NCI-H1694 (cell line): ENCODE measurements at regions not wholly inside any gene's neighbourhood (a gene's known extent, or its start where the extent isn't known, plus 50 kb on each side); places are given as distances from the start of the nearest gene placed in this dataset.

Experiments used
- DNase-seq: peaks from one replicate; lab custom pipeline; 2025; lab: John Stamatoyannopoulos, UW

DNA sequence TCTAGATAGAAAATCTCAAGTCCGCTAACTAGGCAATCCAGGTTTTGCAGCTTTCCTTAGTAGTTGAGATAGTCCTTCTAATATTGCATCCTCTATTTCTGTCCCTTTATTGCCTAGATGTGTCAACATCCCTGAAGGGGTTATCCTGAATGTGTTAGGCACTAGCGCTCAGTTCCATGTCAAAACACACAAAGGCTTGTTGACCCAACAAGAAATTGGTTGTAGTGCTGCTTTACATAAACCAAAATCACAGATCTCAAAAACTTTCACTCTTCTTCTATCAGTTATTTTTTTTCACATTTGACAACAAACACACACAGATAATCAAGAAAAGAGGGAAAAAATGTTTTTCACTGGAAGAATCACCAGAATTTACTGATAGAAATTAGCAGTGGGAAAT is 51.4 kb upstream of the SOX2 start:
- no peak for DNase-seq

DNA sequence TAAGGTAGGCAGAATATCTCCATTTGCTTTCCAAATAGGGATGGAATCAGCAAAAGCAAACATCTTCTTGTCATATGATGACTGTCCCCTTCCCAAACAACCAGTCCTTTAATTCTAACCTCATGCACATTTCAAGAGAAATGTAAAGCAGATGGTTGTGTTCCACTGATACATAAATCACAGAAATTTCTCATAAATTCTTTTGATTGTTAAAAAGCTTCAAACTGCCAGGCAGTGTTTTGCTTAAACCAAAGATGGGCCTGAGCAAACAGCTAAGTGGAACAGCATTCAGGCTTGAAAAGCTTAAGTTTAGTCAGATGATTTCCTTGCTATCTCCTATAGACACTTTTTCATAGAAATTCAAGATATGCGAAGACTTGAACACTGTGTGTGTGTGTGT is 74.3 kb upstream of the SOX2 start:
- no peak for DNase-seq

DNA sequence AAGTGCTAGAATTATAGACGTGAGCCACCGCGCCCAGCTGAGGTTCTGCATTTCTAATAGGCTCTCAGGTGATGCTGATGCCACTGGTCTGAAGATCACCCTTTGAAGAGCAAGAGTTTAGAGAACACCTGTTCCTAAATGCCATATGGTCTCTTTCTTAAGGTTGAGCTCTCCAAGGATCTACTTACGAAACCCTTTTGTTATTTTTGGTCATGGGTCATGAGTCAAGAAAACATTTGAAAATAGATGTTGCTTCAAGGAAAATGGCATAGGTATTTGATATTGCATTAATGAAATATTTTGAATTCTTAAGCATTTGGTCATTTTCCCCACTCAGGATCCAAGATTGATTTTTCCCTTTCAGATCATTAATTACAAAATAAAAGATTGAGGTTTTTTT is 74.7 kb upstream of the SOX2 start:
- DNase-seq = no peak

DNA sequence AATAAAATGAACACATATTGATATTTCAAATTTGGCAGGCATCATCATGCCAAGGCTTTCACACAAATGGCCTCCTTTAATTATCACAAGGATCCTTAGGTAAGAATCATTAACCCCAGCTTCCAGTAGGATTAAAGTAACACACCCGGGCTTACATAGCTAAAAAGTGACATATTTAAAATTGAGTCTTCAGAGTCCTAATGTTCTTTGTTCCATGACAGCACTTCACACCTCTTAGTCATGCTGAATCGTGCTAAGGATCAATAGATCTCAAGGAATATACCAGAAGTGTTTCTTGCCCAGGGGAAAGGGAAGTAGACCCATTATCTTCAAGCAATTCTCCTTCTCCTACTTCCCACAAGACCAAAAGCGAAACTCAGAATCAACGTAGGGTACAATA is 76.6 kb upstream of the SOX2 start:
- no peak for DNase-seq

DNA sequence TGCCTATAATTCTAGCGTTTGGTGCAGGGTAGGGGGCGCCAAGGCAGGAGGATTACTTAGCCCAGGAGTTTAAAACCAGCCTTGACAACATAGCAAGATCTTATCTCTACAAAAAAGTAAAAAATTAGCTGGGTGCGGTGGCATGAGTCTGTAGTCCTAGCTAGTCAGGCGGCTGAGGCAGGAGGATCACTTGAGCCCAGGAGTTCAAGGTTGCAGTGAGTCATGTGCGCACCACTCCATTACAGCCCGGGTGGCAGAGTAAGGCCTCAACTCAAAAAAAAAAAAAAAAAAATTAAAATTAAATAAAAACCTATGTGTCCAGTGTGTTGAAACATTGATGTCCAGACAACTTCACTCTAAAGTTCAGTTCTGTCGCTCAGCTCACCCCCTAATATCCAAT is 78.2 kb upstream of the SOX2 start:
- no peak for DNase-seq

DNA sequence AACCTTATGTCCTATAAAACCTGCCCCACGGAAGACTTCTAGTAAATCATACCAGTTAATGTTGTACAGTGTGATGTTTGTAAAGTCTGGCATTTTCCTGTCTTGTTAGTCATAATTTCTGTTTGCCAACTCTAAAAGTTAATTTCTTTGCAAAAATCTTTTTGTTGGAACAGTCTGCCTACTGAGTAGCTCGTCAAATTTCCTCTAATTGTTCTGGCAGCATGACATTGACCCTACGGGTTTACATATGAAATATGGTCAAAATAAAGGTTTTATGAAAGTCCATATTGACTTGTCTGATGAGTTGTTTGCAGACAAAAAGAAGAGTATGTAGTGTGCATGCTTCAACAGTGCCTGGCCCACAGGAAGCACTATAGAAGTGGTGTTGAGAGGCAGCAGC is 79.8 kb upstream of the SOX2 start:
- DNase-seq = no peak

DNA sequence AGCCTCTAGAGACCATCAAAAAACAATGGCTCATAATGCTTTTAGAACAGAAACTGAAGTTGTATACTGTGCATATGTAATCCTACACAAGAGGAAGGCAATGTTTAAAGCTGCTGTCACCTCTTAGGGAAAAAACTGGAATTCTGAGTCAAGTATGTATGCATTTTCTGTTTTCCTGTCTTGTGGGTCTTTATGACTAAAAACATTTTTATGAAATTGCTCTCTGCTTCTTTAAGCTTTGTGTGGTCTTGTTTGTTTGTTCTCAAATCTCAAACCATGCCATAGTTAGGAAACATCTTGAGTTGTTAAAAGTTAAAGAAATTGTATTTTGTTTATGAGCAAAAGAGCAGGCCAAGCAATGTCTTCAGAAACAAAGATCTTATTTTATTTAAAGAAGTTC is 80.9 kb upstream of the SOX2 start:
- no peak for DNase-seq

DNA sequence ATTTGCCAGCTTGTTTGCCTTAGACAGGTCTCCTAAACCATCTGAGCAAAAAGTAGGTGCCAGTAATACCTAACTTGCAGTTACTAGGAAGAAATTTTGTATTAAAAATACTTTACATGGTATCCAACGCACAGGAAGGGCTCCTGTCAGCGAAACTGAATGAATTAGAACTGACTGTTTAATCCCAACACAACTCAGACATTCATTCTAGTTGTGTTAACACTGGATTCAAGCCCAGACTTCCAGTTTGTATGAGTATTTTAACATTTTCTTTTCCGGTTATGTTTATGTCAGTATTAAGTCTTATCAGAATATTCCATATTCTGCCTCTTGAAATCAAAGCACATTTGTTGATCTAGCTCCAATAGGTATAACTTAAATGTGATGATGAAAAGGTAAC is 82.0 kb upstream of the SOX2 start:
- DNase-seq = no peak

DNA sequence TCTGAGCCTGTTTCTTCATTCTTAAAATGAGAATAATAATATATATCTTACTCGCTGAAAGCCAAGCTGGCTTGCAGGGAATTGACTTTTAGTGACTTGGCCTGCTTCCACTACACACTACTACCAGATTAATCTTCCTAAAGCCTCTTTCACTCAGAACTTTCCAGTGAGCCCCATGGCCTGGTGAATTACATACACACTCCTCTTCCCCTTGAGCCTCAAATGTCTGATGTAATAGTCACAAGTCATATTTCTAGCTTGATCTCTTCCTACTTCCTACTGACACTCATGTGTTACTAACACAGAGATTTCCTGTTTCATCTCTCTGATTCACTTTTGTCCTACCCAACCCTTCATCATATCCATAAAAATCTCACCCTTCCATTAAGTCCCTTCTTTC is 82.7 kb upstream of the SOX2 start:
- no peak for DNase-seq

DNA sequence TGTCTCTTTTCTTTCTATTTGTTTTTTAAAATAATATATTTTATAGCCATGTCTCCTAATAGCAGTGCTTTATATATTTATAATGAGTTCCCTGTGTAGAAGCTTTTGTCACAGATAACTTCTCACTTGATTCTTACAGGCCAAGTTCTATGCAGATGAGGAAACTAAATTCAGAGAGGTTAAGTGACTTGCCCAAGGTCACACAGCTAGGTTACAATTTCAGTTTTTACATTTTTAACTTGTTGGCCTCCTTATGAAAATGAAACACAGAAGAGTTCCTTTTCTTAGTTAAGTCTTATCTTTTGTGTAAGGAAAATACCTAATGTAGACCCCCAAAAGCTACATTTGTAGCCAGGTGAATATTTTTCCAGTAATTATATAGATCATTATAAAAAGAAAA is 83.3 kb upstream of the SOX2 start:
- DNase-seq = no peak

DNA sequence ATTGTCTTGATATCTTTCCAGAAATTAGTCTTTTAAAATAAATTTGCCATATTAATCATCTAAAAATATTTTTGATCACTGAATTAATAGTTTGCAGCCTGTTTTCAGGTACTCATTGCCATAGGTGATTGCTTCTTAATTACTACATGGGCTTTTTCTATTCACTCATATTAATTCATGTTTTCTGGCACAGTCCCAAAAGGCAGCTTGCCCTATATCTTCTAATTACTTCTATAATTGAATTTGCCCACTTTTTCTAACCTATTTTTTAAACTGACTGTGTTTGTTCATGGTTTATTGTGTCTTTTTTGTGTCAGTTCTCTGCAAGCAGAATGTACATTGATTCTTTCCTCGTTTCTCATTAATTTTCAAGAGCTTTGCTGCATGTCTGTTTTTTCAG is 85.7 kb upstream of the SOX2 start:
- no peak for DNase-seq

DNA sequence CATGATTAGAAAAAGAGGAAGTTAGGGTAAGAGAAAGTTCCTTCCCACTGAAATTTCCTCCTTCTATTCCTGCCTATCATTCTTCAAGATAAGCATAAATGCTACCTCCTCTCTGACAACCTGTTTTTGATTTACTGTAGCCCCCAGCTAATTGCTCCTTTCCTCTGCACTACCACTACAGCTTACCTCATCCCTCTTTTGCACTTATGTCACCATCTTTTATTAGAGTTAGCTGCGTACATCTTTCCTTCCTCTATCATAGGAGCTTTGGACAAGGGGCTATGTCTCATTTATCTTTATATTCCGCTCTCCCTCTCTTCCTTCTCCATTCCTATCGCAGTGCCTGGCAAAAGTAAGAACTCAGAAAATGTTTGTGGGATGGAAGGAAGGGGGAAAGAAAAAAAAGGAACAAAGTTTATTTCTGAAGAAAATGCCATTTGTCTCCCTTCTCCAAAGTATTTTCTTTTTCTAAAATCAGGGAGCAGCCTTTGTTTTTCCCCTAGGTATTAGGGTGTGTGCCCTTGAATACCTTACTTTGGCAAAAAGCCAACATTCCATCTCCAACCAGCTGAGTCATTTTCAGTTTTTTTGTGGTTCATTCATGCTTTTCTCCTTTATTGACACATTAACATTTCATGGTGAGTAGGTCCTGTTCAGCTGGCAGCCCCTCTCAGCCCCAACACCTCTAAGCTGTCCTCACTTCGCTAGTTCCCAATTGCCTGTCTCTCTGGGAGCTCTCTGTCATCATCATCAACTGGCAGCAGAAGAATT is 87.6 kb upstream of the SOX2 start:
- DNase-seq = no peak

DNA sequence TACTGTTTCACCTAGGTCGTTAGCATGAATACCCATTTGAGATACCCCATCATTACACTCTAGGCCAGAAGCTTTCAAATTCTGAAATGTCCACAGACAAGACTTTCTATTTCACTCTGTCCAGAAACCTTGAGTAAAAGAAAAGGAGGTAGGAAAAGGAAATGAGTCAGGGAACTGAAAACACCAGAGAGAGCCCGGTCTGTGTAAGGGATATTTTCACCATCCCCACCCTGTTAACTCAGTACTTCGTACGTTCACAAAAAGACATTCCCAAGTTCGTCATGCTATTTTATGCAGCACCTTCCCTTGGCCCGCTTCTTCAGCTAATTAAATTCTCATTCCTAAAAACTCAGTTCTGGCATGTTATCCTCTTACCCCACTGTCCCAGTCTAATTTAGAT is 89.4 kb upstream of the SOX2 start:
- DNase-seq = no peak

DNA sequence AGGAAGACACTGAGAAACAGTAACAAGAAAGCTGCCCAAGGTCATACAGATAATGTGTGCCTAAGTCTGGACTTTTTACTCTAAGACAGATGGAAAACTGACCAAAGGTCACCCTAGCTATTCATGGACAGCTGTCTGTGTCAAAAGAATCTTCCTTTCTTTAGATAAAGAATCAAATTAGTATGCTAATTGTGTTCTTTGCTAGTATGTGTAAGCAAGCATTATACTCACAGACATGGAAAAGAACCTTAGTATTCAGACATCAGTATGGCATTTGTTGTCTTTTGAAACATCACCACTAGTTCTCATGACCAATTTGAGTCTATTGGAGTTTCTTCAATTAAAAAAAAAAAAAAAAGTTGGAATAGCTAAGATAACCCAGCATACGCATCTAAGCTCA is 91.8 kb upstream of the SOX2 start:
- DNase-seq = no peak

DNA sequence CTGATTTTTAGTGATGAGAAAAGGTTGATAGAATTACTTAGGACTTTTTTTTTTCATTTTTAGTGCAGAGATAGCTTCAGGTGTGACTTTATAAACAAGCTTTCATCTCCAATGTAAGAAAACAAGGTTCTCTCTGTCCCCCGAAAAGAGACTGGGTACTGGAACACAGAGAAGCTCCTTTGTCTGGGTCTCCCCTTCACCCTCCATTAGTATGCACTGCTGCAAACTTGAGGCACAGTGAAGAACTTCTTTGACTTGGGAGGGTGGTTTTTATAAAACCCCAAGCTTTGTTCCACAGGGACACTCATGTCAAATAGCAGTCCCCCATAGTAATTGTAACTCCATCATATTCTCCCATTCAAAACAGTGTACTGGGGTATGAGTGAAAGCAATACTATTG is 93.5 kb upstream of the SOX2 start:
- no peak for DNase-seq

DNA sequence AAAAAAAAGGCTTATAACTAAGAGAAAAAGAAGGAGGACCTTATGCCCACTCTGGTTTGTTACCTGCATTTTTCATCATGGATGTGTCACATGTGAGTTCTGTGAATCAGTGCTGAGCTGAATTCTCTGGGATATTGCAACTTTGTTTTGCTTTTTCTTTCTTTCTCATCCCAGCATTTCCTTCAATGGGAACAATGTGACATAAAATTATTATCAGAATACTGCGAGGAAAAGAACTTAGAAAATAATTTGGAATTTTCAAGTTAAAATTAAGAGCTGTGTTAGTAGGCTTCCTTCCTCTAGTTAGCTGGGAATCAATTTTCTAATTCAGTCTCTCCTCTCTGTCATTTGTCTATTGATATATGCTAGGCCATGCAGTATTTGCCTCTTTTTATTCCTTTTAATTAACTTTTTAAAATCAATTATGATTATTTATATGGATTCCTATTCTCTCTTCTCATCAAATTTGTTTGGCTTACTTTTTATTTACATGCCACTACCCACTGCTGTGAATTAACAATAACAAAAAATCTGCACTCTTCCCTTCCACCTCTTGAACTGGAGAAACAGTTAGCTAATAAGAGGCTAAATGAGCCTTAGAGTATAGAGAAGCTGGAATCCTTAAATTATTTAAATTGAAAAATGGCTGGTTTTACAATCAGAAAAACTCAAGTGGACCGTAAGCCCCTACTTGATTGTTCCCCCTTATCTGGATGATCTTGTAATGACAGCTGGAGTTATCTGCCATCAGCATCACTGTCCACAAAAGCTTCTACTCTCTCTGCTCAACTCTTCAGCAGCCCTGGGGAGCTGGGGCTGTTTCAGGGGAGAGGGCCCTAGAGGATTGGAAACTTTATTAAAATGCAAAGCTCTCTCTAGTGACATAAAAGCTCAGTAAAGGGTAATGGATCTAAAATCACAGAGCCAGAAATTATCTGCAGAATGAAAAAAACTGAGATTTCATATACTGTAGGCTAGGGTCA is 95.3 kb upstream of the SOX2 start:
- DNase-seq = no peak

DNA sequence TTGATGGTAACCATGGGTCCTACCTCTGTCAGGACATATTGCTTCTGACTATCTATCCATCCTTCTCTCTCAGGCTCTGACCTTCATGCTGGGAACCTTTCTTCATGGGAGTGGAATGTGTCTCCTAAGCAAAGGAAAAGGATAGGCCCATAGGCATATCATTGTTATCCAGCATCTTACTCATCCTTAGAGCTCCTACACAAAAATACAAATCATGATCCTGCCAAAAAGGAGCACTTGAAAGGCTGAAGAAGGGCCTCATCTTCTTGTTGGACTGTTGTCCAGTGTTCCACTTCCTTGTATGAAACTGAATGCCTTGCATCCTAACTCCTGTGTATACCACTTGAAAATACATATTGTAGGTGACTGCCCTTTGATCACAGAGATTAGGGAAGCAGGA is 96.1 kb upstream of the SOX2 start:
- DNase-seq = no peak

DNA sequence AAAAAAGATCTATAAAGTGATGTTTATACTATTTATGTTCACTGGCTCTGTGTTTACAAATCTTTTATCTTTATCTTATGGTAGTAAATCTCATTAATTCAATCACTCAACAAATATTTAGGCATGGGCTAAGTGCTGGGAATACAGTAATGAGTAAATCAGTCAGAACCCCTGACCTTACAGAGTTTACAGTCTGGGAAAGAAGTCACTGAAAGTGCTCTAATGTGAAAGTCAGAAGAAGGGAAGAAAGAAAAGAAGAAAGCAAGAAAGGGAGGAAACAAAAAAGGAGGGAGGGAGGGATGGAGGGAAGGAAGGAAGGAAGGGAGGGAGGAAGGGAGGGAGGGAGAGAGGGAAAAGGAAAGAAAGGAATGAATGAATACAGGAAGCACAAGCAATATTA is 96.8 kb upstream of the SOX2 start:
- no peak for DNase-seq

DNA sequence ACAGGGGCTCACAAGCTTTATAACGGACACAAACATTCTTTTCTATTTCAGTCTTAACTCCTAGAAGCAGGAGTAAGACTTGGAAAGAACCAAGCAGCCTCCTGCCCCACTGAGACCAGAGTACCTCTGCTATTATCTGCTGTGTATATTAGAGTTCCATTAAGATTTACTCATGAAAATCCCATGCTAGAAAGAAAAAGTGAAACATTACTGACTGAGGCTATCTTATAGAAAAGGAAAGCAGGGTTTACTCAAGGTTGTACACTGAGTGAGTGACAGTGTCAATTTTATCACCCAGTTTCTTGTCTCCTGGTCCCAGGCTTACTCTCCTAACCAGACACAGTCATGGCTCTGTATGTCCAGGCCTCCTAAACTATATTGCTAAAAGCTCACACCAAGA is 97.9 kb upstream of the SOX2 start:
- no peak for DNase-seq

DNA sequence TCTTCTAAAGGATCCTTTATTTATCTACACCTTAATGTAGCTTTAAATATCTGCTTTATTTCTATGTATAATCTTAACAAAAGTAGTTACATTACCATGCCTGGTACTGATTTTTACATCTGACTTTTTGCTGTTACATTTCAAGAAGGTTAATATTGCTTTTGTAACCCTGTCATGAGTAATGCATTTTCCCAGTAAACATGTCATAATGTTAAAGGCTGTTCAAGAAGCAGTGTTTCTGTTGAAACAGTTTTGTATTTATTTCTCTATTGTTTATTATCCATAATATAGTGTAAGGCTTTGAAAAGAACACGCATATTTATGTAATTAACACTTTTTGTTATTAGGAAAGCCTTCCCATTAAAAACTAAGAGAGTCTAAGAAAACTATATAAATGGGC is 98.5 kb upstream of the SOX2 start:
- no peak for DNase-seq

DNA sequence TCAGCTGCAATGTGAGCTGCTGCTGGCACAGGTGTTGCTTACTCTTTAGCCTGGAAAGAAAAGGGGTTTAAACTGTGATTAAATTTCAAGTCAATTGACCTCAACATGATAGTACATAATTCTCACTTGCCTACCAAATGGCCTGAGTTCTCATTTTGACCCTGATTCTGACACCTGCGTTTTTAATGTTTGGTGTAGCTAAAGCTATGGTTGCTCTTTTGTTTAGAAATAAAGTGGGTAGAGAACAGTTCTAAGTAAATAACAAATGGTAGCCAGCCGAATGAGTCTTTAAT is 100.8 kb upstream of the SOX2 start:
- DNase-seq = no peak

DNA sequence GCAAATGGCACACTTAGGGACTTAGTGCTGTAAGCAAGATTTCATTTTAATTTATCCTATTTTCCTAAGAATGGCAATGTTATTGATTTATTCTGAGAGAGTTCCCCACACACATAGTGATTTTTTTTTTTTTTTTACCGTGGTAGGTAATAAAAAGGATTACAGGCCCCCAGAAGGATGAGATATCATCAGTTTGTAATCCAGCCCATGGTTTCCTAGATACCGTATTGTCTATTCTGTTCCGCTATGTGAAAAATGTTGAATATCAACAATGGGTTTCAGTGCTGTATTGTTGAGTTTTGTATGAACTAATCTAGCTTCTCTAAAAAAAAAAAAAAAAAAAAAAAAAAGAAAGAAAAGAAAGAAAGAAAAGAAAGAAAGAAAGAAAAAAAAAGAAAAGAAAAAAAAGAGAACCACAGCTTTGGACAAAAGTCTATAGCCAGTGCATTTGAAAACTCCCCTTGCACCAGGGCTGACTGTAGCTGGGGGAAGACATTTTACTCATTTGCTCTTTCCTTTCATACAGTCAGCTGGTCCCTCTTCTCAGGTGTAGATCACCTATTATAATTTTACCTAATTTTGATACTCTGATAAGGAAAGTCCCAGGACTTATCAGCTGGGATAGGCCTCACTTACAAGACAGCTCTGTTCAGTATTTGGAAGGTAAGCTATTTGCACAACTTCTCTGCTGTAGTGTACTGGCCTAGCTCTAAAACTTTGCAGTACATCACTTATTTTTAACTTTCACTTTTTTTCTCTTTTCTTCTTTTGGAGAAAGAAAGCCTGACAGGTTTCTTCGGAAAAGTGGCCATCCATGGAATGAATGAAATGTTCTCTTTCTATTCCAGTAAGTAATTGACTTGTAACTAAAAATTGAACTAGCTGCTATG is 101.4 kb upstream of the SOX2 start:
- no peak for DNase-seq
